GM12872 (cell line): ENCODE measurements at regions not wholly inside any gene's neighbourhood (a gene's known extent, or its start where the extent isn't known, plus 50 kb on each side); places are given as distances from the start of the nearest gene placed in this dataset.

Source experiments
- TF ChIP-seq, protein P1 (sequence below): IDR thresholded peaks from 3 replicates; pipeline ENCODE4 v1.5.1; 2011; ENCODE audit warnings: low read depth, mild to moderate bottlenecking, low read length, moderate library complexity; ENCODE audit not compliant: insufficient read depth

DNA sequence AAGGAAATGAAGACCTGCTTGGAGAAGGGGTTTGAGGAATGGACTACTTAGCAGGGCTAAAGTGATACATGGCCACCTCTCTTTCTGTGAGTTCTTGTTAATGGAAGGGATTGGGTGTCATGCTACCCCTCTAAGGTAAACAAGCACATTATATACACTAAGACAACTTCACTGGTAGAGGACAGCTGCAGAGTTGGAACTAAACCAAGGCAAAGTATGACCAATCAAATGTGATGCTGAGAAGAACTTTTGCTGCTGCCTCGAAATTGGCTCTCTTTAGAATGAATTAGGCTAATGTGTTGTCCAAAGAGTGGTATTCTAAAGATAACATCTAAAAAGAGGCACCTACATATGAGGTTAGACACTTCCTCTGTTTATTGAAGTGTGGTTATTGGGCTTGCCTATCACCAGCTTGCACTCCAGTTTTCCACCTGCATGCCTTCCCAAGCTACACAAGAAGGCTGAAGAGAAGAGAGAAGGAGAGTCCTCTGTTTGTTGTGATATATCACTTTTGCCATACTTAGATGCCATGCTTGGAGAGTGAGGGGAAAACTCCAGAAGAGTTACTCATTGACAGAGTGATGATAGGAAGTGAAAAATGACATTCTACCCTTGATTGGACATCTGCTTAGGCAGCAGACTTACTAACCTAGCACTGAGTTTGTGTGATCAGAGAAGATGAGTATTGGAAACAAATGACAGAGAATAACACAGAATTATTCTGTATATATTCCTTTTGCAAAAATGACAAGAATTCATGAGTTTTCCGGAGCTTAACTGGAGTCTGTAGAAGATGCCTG is 536.1 kb downstream of the ZNF608 start:
- TF ChIP-seq, protein P1, sequence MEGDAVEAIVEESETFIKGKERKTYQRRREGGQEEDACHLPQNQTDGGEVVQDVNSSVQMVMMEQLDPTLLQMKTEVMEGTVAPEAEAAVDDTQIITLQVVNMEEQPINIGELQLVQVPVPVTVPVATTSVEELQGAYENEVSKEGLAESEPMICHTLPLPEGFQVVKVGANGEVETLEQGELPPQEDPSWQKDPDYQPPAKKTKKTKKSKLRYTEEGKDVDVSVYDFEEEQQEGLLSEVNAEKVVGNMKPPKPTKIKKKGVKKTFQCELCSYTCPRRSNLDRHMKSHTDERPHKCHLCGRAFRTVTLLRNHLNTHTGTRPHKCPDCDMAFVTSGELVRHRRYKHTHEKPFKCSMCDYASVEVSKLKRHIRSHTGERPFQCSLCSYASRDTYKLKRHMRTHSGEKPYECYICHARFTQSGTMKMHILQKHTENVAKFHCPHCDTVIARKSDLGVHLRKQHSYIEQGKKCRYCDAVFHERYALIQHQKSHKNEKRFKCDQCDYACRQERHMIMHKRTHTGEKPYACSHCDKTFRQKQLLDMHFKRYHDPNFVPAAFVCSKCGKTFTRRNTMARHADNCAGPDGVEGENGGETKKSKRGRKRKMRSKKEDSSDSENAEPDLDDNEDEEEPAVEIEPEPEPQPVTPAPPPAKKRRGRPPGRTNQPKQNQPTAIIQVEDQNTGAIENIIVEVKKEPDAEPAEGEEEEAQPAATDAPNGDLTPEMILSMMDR = no peak

DNA sequence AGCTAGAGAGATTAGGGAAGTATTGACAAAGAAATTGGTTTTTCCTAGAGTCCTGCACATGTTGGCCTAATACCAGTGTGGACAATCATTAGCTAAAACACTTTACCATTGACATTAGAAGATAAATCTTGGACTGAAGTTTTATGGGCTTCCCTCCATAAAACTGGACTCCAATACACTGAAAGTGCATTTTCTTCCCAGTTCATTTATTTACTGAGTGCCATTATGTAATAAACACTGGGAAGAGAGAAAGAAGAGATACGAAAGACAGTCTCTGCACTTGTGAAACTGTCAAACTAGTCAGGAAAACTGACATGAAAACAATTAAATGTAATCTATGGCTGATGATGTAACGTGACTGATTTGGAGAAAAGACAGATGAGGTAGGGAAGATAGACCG is 539.3 kb downstream of the ZNF608 start:
- TF ChIP-seq, protein P1 = no peak

DNA sequence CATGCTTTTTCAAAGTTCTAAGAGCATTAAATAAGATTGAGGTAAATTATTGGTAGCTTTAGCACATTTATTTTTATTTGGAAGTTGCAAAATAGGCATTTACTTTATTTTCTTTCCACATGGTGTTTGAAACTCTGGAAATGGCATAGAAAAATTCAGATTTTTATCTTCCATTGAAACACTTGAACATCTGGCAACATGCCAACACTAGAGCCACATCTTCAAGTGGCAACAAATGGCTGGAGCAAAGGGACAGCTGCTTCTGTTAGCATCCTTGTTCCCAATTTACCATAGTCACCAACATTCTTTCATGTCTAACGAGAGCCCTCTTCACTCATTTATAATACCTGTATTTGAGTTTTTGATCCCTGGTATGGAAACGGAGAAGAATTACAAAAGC is 539.9 kb downstream of the ZNF608 start:
- TF ChIP-seq, protein P1 = no peak

DNA sequence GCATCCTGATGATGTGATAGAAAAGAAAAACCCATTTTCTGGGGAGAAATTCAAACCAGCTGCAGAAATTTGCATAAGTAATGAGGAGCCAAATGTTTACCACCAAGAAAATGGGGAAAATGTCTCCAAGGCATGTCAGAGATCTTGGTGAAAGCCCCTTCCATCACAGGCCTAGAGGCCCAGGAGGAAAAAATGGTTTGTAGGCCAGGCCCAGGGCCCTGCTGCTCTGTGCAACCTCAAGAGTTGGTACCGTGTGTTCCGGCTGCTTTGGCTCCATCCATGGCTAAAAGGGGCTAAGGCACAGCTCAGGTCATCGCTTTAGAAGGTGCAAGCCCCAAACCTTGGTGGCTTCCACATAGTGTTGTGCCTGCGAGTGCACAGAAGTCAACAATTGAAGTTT is 543.1 kb downstream of the ZNF608 start:
- TF ChIP-seq, protein P1 = no peak

DNA sequence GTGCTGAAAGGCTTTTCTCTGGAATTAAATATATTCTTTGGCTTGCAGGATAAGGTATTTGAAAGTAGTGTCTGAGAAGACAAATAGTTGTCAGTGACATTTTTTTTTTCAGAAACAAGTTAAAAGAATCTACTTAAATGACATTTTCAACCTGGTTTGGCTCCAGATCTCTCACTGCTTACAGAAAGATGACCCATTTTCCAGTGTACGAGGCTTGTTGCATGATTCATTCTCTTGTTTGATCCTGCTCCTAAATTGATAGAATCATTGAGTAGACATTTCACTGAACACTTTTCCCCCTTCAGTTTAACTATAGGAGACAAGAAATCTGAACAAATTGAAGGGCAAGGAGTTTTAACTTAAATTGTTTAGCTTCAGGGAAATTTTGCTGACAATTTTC is 546.1 kb downstream of the ZNF608 start:
- TF ChIP-seq, protein P1 = no peak

DNA sequence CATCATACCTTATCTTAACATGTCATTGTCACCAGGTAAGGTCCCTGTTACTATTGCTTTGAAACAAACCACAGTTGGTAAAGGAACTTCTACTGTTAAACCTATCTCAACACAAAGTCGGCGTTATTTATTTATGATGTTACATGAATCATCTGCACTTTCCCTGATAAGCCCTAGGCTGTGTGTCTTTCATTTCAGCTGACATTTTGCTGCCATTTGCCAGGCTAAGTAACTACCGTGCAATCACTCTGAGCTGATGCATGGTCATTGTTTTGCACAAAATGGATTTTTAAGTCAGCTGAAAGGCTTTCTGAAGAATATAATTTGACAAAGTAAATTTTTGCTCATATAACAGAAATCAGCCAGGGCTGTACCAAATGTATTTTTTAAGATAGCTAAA is 546.5 kb downstream of the ZNF608 start:
- TF ChIP-seq, protein P1 = no peak

DNA sequence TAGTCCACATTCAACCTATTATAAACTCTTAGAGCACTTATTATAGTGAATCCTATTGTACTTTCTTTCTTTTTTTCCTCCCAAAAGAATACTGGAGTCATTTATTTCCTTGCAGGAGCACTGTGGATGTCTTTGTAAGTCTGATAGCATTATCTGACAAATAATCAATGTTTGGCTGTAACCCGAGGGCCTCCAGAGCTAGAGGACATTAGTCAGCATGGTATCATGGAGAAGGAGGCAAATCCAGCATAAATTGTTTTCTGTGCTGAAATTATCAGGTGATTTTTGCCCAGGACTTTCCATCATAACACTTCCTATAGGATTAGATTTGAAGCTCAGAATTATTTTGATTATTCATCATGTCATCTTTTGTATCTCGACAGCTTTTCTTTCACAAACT is 551.0 kb downstream of the ZNF608 start:
- TF ChIP-seq, protein P1 = no peak
